Glomerular endothelial cell (primary cell): ENCODE measurements at regions not wholly inside any gene's neighbourhood (a gene's known extent, or its start where the extent isn't known, plus 50 kb on each side); places are given as distances from the start of the nearest gene placed in this dataset.

Source experiments
- DNase-seq: peaks from one replicate; pipeline ENCODE4 v3.0.0-alpha.2; 2011; ENCODE audit warnings: low read depth, low spot score; ENCODE audit errors: extremely low read depth

DNA sequence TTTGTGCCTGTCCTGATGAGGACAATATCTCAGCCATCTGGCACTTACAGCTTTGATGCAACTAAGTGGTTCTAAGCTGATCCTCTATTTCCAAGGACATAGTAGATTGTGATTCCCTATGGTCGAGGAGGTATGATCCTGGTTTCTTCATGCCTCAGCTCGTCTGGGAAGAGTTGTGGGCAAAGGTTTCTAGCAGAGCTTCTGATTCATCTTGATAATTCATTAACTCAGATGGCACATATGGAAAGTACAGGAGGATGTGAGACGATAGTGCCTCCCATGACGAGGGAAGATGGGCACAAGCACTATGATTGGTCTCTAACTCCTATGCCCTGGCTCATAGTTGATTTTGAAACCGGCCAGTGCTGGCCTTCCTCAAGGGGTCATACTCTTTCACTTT lies 334.2 kb upstream of the SEMA6D start:
- DNase-seq, result no peak

- no peak for DNase-seq
Measured at GRCh38 chr15:47383801-47384200, 333.5 kb upstream of the SEMA6D start.

DNA sequence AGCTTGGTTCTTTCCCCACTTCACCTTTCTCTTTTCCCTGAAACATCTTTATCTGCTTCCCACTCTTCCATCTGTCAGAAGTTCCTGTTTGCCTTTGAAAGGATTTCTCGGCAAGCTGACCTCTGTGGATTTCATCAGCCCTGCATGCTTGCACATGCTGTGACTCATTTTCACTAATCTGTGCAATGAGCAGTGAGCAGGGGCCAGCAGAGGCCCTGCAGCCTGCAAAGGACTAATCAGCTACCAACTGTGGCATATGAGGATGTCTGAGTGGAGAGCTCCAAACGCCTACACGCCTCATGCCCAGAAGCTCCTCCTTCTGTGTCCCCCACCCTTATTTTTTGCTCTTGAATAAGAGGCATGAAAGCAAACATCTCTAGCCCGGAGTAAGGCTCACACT lies 333.0 kb upstream of the SEMA6D start:
- DNase-seq, result peak; percentile 25

DNA sequence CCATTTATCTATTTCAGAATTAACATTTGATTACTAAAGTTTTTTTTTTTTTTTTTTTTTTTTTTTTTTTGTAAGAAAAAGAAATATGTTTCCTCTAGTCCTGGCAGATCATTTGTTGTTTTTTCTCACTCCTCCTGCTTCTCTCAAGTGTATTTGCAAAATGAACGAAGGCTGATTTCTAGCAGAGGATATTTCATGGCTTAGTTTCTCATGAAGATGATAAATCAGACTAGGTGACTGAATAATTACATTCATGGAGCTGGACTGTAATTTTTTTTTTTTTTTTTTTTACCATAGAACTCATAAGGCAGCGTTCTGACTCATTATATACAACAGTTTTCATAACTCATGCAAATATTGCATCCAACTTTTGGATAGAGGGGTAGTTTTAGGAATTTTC lies 332.5 kb upstream of the SEMA6D start:
- DNase-seq, result no peak

GRCh38 chr15:47386459-47386858 lies 330.8 kb upstream of the SEMA6D start:
- no peak for DNase-seq

- no peak for DNase-seq
Measured at GRCh38 chr15:47388299-47388698, 329.0 kb upstream of the SEMA6D start.

DNA sequence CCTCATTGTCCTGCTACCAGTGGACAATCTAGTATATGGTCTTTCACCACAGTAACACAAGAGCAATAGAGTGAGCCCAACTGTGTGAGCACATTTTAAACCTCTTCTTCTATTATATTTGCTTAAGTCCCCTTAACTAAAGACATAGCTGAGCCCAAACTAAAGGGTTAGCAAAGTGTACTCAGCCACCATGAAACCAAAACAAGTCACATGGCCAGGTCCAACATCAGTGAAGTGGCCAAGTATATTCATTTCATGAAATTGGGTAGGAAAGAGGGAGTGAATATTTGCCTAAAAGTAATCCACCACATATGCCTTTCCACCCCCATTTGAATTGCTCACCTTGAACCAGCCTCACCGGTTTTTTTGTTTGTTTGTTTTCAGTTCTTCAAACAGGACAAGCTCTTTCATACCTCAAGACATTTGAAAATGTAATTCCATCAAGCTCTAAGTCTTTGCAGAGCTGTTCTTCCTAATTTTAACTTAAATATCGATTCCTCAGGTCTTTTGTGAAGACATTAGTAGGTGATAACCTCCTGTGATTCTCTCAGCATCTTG lies 327.0 kb upstream of the SEMA6D start:
- no peak for DNase-seq

GRCh38 chr15:47394286-47394809 lies 323.0 kb upstream of the SEMA6D start:
- no peak for DNase-seq

DNA sequence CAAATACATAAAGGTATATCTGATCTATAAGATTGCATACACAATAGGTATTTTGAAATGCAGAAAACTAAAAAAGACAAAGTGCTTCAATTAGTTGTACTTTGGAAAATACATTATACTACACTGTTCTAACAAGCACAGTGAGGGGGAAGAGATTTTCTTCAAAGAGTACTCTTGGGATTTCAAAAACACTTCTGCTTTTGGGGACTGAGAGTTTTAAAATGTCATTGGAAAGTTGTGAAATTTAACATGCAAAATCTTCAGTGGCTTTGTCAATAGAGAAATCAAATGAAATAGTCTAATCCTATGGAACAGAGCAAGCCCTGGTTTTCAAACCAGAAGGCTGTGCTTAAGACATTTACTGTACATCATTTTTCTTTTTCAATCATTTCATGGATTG lies 322.2 kb upstream of the SEMA6D start:
- no peak for DNase-seq

- DNase-seq, result no peak
Measured at GRCh38 chr15:47397655-47398054, 319.6 kb upstream of the SEMA6D start.

GRCh38 chr15:47398132-47398531 lies 319.2 kb upstream of the SEMA6D start:
- no peak for DNase-seq

GRCh38 chr15:47398594-47398993 lies 318.7 kb upstream of the SEMA6D start:
- no peak for DNase-seq

- no peak for DNase-seq
Measured at GRCh38 chr15:47399100-47399499, 318.2 kb upstream of the SEMA6D start.

GRCh38 chr15:47400603-47401002 lies 316.7 kb upstream of the SEMA6D start:
- DNase-seq, result no peak

GRCh38 chr15:47401427-47401826 lies 315.9 kb upstream of the SEMA6D start:
- no peak for DNase-seq

- no peak for DNase-seq
Measured at GRCh38 chr15:47402829-47403228, 314.5 kb upstream of the SEMA6D start.

- no peak for DNase-seq
Measured at GRCh38 chr15:47404877-47405276, 312.4 kb upstream of the SEMA6D start.

GRCh38 chr15:47405365-47406162 lies 311.7 kb upstream of the SEMA6D start:
- DNase-seq, result no peak

DNA sequence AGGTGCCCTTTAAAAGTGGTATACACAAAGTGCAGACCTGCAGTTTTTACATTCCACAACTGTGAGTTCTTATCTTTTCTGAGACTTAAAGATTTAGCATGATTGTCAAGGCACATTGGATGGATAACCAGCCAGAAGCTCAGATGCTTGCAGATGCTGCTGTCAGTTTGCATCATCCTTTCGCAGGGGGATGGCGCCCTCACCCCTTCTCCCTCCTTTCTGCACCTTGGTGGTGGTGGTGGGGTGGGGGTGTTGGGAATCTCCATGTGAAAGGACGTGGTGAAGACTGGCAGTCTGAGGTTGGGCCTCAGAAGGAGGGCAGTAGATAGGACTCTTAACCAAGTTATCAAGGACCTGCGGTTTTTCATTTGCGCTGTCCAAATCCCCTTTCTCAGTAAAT lies 309.6 kb upstream of the SEMA6D start:
- DNase-seq, result no peak

GRCh38 chr15:47409038-47409437 lies 308.3 kb upstream of the SEMA6D start:
- DNase-seq, result no peak

DNA sequence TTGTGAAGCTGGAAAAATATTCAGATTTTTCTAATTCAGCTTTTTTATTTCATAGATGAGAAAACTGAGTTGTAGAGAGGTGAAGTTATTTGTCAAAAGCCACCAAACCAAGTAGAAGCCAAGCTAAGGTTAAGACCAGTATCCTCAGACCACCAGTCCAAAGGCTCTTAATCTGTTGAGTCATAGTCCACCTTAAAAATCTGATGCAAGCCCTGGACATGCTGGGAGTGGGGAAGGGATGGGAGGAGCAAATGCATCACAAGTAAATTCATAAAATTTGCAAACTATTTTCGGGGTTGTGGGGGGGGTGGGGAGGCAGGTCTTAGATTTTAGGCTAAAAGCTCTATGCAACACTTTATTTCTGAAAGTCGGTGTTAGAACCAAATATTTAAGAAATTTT lies 307.7 kb upstream of the SEMA6D start:
- DNase-seq, result no peak

DNA sequence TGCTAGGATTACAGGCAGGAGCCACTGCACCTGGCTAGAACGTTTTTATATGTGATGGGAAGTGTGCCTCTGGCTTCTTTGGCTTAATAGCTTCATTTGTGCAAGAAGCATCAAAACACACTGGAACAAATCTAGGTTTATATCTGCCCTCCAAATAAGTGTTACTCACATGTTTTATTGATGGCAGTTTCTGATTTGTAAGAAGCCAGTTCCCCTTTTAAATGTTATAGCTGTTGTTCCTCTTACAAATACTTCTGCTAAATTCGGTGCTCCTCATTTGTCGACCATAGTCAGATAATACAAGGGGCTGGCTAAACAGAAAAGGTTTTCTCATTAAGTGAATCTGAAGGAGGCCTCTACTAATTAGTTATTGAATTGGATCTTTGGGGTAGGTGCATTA lies 307.1 kb upstream of the SEMA6D start:
- DNase-seq, result no peak
